ENCODE measurements at regions not wholly inside any gene's neighbourhood (a gene's known extent, or its start where the extent isn't known, plus 50 kb on each side); places are given as distances from the start of the nearest gene placed in this dataset.

- H3K27me3 ChIP-seq (ENCODE audit: control insufficient read depth in 1 of 2, insufficient read depth in 2 of 2, low read length in 2 of 2): peaks cover 4 to 5% of the 10 kb centered on the region in 2 experiments
- no peaks in the 10 kb centered on the region for H3K4me1 ChIP-seq (ENCODE audit: insufficient read depth, low read length)
- Mint-ChIP-seq H3K9me3 (no peaks in the 10 kb centered on the region), H3K27ac (no peak overlapping the region), H3K36me3 (ENCODE audit: low read depth) (no peaks in the 10 kb centered on the region), H3K4me1 (ENCODE audit: low read depth) (no peaks in the 10 kb centered on the region), H3K27me3 (peaks cover 45% of the 10 kb centered on the region), H3K4me3 (no peak overlapping the region)
- DNase-seq (no peak), ATAC-seq (ENCODE audit: poor library complexity) (no peak)
- H3K27ac ChIP-seq (ENCODE audit: low read depth in 1 of 2, low read length in 2 of 2): no peak overlapping the region
- TF ChIP-seq, protein P1, sequence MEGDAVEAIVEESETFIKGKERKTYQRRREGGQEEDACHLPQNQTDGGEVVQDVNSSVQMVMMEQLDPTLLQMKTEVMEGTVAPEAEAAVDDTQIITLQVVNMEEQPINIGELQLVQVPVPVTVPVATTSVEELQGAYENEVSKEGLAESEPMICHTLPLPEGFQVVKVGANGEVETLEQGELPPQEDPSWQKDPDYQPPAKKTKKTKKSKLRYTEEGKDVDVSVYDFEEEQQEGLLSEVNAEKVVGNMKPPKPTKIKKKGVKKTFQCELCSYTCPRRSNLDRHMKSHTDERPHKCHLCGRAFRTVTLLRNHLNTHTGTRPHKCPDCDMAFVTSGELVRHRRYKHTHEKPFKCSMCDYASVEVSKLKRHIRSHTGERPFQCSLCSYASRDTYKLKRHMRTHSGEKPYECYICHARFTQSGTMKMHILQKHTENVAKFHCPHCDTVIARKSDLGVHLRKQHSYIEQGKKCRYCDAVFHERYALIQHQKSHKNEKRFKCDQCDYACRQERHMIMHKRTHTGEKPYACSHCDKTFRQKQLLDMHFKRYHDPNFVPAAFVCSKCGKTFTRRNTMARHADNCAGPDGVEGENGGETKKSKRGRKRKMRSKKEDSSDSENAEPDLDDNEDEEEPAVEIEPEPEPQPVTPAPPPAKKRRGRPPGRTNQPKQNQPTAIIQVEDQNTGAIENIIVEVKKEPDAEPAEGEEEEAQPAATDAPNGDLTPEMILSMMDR (IDR thresholded peaks at IDR 0.05): no peak
- intact Hi-C loops (cut with DNase I, micrococcal nuclease): no loop called here
- H3K36me3 ChIP-seq (ENCODE audit: insufficient read depth, low read length): no peaks in the 10 kb centered on the region
- ChIA-PET CTCF (no interaction called here), POLR2A (no interaction called here)
- H3K4me3 ChIP-seq (ENCODE audit: low read length): no peak overlapping the region
- peaks cover 0 to 9% of the 10 kb centered on the region in 2 experiments for H3K9me3 ChIP-seq (ENCODE audit: control insufficient read depth in 1 of 2, insufficient read depth in 1 of 2, low read length in 2 of 2)
These were observed 142.8 kb downstream of the NUAK1 start for GRCh38 chr12:105995961-105996431.

- Histone ChIP-seq H3K27me3 (ENCODE audit: control insufficient read depth in 1 of 2, insufficient read depth in 2 of 2, low read length in 2 of 2) (peaks cover 4 to 5% of the 10 kb centered on the region in 2 experiments), H3K9me3 (ENCODE audit: control insufficient read depth in 1 of 2, insufficient read depth in 1 of 2, low read length in 2 of 2) (peaks cover 0 to 6% of the 10 kb centered on the region in 2 experiments), H3K4me1 (ENCODE audit: insufficient read depth, low read length) (no peaks in the 10 kb centered on the region), H3K4me3 (ENCODE audit: low read length) (no peak overlapping the region), H3K27ac (ENCODE audit: low read depth in 1 of 2, low read length in 2 of 2) (no peak overlapping the region), H3K36me3 (ENCODE audit: insufficient read depth, low read length) (no peaks in the 10 kb centered on the region)
- Mint-ChIP-seq H3K27me3 (peaks cover 33% of the 10 kb centered on the region), H3K4me1 (ENCODE audit: low read depth) (no peaks in the 10 kb centered on the region), H3K4me3 (no peak overlapping the region), H3K9me3 (no peaks in the 10 kb centered on the region), H3K36me3 (ENCODE audit: low read depth) (no peaks in the 10 kb centered on the region), H3K27ac (no peak overlapping the region)
- ChIA-PET POLR2A (no interaction called here), CTCF (no interaction called here)
- ATAC-seq (ENCODE audit: poor library complexity): no peak
- no peak for DNase-seq
- TF ChIP-seq, protein P1 (IDR thresholded peaks at IDR 0.05): no peak
- intact Hi-C loops (cut with DNase I, micrococcal nuclease): no loop called here
These were observed 140.2 kb downstream of the NUAK1 start for GRCh38 chr12:105998561-105998960.

DNA sequence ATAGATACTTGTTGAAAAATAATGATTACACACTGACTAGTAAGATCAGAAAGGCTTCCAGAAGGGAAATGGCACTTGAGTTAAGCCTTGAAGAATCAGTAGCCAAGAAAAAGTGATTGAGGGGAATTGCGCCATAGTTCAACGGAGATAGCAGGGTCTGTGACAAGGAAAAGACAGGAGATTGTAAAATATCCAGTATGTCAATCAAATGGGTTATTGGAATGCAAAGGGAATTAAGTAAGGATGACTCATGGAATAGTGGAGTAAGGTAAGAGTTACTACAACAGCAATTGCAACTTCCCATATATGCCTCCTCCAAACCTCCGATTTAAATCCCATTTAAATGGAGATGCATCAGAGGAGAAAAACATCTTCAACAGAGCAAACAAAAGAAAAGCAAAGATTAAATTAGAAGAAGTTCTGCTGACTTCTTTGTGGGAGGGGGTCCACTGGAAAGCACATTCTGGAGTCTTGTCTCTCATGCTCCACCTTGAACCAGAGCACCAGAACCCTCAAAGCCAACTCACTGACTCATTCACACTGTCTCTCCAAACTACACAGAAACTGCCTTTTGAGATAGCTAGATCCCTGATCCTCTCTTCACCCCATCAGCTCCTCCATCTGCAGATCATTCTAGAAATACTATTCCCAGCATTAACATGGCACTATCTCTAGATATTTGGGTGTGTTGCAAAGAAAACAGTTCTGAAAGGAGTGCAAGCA, 138.2 kb downstream of the NUAK1 start:
- Mint-ChIP-seq H3K4me3 (no peak overlapping the region), H3K9me3 (no peaks in the 10 kb centered on the region), H3K27ac (no peak overlapping the region), H3K27me3 (peaks cover 23% of the 10 kb centered on the region), H3K36me3 (ENCODE audit: low read depth) (no peaks in the 10 kb centered on the region), H3K4me1 (ENCODE audit: low read depth) (no peaks in the 10 kb centered on the region)
- no peak for DNase-seq
- intact Hi-C loops (cut with DNase I, micrococcal nuclease): no loop called here
- Histone ChIP-seq H3K9me3 (ENCODE audit: control insufficient read depth in 1 of 2, insufficient read depth in 1 of 2, low read length in 2 of 2) (no peaks in the 10 kb centered on the region), H3K4me1 (ENCODE audit: insufficient read depth, low read length) (no peaks in the 10 kb centered on the region), H3K27ac (ENCODE audit: low read depth in 1 of 2, low read length in 2 of 2) (no peak overlapping the region), H3K4me3 (ENCODE audit: low read length) (no peak overlapping the region), H3K36me3 (ENCODE audit: insufficient read depth, low read length) (no peaks in the 10 kb centered on the region), H3K27me3 (ENCODE audit: control insufficient read depth in 1 of 2, insufficient read depth in 2 of 2, low read length in 2 of 2) (peaks cover 2 to 4% of the 10 kb centered on the region in 2 experiments)
- TF ChIP-seq, protein P1 (IDR thresholded peaks at IDR 0.05): no peak
- ChIA-PET POLR2A (no interaction called here), CTCF (no interaction called here)
- no peak for ATAC-seq (ENCODE audit: poor library complexity)

Data from CD4-positive, alpha-beta T cell (primary cell).